GM12872 (cell line): ENCODE measurements at regions not wholly inside any gene's neighbourhood (a gene's known extent, or its start where the extent isn't known, plus 50 kb on each side); places are given as distances from the start of the nearest gene placed in this dataset.

ENCODE experiments used
- TF ChIP-seq, protein P1 (sequence below): IDR thresholded peaks from 3 replicates; pipeline ENCODE4 v1.5.1; 2011; ENCODE audit warnings: low read depth, mild to moderate bottlenecking, low read length, moderate library complexity; ENCODE audit not compliant: insufficient read depth

- TF ChIP-seq, protein P1, sequence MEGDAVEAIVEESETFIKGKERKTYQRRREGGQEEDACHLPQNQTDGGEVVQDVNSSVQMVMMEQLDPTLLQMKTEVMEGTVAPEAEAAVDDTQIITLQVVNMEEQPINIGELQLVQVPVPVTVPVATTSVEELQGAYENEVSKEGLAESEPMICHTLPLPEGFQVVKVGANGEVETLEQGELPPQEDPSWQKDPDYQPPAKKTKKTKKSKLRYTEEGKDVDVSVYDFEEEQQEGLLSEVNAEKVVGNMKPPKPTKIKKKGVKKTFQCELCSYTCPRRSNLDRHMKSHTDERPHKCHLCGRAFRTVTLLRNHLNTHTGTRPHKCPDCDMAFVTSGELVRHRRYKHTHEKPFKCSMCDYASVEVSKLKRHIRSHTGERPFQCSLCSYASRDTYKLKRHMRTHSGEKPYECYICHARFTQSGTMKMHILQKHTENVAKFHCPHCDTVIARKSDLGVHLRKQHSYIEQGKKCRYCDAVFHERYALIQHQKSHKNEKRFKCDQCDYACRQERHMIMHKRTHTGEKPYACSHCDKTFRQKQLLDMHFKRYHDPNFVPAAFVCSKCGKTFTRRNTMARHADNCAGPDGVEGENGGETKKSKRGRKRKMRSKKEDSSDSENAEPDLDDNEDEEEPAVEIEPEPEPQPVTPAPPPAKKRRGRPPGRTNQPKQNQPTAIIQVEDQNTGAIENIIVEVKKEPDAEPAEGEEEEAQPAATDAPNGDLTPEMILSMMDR: no peak
These were observed 121.4 kb downstream of the C9orf152 start for GRCh38 chr9:110086537-110086936.

DNA sequence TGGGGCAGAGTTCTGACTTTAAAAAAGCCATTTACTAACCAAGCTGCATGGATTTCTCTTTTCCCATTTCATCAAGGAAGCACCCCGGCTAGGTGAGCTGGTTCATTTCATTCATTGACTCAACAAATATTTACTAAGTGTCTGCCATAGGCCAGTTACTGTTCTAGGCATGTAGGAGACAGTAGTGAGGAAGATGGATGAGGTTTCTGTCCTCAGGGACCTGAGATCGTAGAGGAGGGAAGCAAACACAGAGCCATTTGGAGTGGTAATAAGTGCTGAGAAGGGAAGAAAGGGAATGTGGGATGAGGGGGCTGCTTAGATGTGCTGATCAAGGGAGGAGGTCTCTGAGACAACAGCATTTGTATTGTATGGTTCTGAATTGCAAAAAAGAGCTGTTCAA lies 120.4 kb downstream of the C9orf152 start:
- TF ChIP-seq, protein P1: no peak

DNA sequence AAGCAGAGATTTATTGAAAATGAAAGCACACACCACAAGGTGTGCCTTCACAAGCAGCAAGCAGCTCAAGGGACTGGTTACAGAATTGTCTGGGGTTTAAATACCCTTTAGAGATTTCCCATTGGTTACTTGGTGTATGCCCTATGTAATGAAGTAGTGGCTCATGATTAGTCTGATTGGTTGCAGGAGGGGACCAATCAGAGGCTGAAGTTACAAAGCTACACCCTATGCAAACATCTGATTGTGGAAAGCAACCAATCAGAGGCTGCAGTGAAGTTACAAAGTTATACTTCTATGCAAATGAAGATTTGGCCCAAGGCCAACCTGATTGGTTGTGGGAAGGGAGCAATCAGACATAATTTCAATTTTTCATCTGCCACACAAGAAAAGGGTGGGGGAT lies 119.9 kb downstream of the C9orf152 start:
- TF ChIP-seq, protein P1: no peak

DNA sequence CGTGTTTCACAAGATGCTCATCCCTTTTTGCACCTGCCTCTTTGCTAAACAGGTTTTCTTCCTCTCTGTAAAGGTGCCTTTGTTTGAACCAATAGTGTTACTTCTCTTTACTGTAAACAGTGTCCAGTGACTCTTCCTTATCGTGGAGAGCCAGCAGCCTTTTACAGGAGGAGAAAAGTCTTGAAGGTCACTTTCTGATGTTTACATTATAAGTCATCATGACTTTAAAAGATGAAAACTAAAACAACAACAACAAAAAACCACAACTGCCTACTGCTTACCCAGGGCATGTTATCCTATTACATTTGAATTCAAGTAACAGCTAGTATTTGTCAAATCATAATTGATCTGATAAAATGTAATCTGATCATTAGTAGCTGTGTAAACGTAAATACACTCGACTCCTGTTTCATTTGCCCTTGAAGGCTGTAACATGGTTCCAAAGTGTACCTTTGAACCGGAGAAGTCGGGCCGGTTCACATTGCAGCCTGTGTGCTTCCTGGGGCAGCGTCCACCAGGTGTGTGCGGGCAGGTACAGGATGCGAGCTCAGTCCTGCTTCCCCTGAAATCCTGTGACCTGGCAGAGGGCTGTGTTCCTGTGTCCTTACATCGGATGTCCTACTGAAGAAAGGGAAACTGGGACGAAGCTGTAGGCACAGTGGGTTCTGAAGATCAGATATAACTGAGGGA lies 118.1 kb downstream of the C9orf152 start:
- TF ChIP-seq, protein P1: no peak

GRCh38 chr9:110092792-110093191 lies 115.2 kb downstream of the C9orf152 start:
- TF ChIP-seq, protein P1: no peak

DNA sequence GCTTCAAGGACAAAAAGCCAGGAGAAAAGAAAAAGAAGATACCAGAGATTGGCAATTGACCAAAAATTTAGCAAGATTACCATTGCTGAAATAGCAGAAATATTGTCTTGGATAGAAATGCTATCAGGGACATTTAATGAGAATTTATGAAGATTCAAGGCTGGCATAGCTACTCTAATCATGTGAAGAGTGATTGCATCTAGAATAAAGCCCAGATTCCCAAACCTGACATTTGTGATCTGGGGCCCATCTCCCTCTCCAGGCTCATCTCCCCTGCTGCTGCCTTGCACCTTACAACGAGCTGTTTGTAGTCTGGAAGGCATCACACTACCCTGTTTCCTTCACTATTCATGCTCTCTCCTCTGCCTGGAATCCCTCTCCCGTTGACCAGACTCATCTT lies 114.5 kb downstream of the C9orf152 start:
- TF ChIP-seq, protein P1: no peak

DNA sequence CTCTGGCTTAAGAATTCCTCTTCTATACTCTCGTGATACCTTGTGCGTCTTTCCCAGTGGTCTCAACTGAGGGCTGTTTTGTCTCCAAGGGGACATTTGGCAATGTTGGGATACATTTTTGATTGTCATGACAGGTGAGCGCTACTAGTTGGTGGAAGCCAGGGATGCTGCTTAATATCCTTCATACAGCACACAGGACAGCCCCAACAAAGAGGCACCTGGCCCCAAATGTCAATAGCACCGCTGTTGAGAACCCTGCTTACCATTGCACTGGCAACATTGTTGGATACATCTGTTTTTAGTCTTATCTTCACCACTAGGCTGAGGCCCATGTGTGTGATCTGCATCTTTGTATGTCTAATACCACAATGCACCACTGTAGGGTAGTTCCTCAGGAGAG lies 114.1 kb downstream of the C9orf152 start:
- TF ChIP-seq, protein P1: no peak
